Keratinocyte (primary cell): ENCODE measurements at regions not wholly inside any gene's neighbourhood (a gene's known extent, or its start where the extent isn't known, plus 50 kb on each side); places are given as distances from the start of the nearest gene placed in this dataset.

Source experiments
- DNase-seq: peaks from one replicate; pipeline ENCODE4 v3.0.0-alpha.2; 2011; ENCODE audit warnings: low read depth, missing footprints, low spot score
- FAIRE-seq: peaks from 2 replicates; lab custom pipeline; 2011; peaks lifted over from hg19 to GRCh38; lab: Jason Lieb, UNC
- H2AFZ ChIP-seq: 2 replicates; pipeline ENCODE4 v1.6.0; 2012; ENCODE audit warnings: low read length, control low read depth, inconsistent platforms; ENCODE audit not compliant: control insufficient read depth
- H3K27ac ChIP-seq: 2 replicates; pipeline ENCODE4 v1.5.1; 2011; ENCODE audit warnings: low read length; ENCODE audit not compliant: control insufficient read depth, insufficient read depth
- H3K27me3 ChIP-seq: 3 replicates; pipeline ENCODE4 v1.6.0; 2011; ENCODE audit warnings: low read length; ENCODE audit not compliant: control insufficient read depth, insufficient read depth; ENCODE audit errors: extremely low read depth
- H3K36me3 ChIP-seq, 2 experiments: 2 replicates in 1 of 2; 3 replicates in 1 of 2; pipeline ENCODE4 v1.5.1; 2011; ENCODE audit warnings: low read length in 2 of 2, mild to moderate bottlenecking in 1 of 2; ENCODE audit not compliant: control insufficient read depth in 2 of 2, insufficient read depth in 2 of 2; ENCODE audit errors: extremely low read depth in 1 of 2
- H3K4me1 ChIP-seq: 3 replicates; pipeline ENCODE4 v1.5.1; 2011; ENCODE audit warnings: low read length; ENCODE audit not compliant: control insufficient read depth, insufficient read depth; ENCODE audit errors: extremely low read depth
- H3K4me2 ChIP-seq: 3 replicates; pipeline ENCODE4 v1.6.0; 2011; ENCODE audit warnings: low read depth, low read length; ENCODE audit not compliant: control insufficient read depth, insufficient read depth; ENCODE audit errors: extremely low read depth
- H3K4me3 ChIP-seq, 3 experiments: fragments of 200-600 bp in 1 of 3; sonication (generic) in 1 of 3; 2 replicates in 2 of 3; 3 replicates in 1 of 3; pipeline ENCODE4 v1.5.1; 2011 to 2016; ENCODE audit warnings: low read length in 3 of 3, mild to moderate bottlenecking in 3 of 3, control low read depth in 2 of 3, inconsistent platforms in 1 of 3, low read depth in 1 of 3, mixed read lengths in 1 of 3, mixed run types in 1 of 3, moderate library complexity in 1 of 3; ENCODE audit not compliant: control insufficient read depth in 2 of 3, insufficient read depth in 2 of 3; ENCODE audit errors: extremely low read depth in 1 of 3
- H3K79me2 ChIP-seq: 2 replicates; pipeline ENCODE4 v1.6.0; 2012; ENCODE audit warnings: low read length; ENCODE audit not compliant: control insufficient read depth, insufficient read depth
- H3K9ac ChIP-seq: 3 replicates; pipeline ENCODE4 v1.6.0; 2011; ENCODE audit warnings: low read length; ENCODE audit not compliant: control insufficient read depth, insufficient read depth; ENCODE audit errors: extremely low read depth
- H3K9me1 ChIP-seq: 3 replicates; pipeline ENCODE4 v1.6.0; 2011; ENCODE audit warnings: low read length; ENCODE audit not compliant: control insufficient read depth, insufficient read depth; ENCODE audit errors: extremely low read depth
- H3K9me3 ChIP-seq: 2 replicates; pipeline ENCODE4 v1.5.1; 2012; ENCODE audit warnings: low read depth, low read length; ENCODE audit not compliant: control insufficient read depth
- H4K20me1 ChIP-seq: 3 replicates; pipeline ENCODE4 v1.6.0; 2011; ENCODE audit warnings: low read length; ENCODE audit not compliant: control insufficient read depth, insufficient read depth; ENCODE audit errors: extremely low read depth
- CTCF ChIP-seq, 3 experiments: IDR thresholded peaks in 1 of 3; conservative IDR thresholded peaks in 1 of 3; optimal IDR thresholded peaks in 1 of 3; 2 replicates in 2 of 3; 3 replicates in 1 of 3; pipeline versions ENCODE3 to v1.5.1; 2011; ENCODE audit warnings: low read length in 3 of 3, mild to moderate bottlenecking in 3 of 3, moderate library complexity in 2 of 3, control low read depth in 1 of 3, inconsistent platforms in 1 of 3; ENCODE audit not compliant: insufficient read depth in 2 of 3; ENCODE audit errors: extremely low read depth in 1 of 3
- EZH2 ChIP-seq: IDR thresholded peaks from one replicate; pipeline ENCODE4 v1.6.1; 2012; ENCODE audit warnings: inconsistent platforms, mild to moderate bottlenecking, low read length, moderate library complexity
- dilution Hi-C: fragments of 300-500 bp; cut with MboI; formaldehyde crosslinking; loops from one replicate; pipeline ENCODE4 v1.7.0; 2020; ENCODE audit warnings: low sequenced_read_pairs; ENCODE audit not compliant: extremely low pct_ligation_motif_present

GRCh38 chr5:66459728-66460127 is 136.5 kb upstream of the MAST4 start:
- no peak for FAIRE-seq
- TF ChIP-seq CTCF (optimal IDR thresholded peaks at IDR 0.05 in 1 of 3, IDR thresholded peaks at IDR 0.05 in 1 of 3, conservative IDR thresholded peaks at IDR 0.05 in 1 of 3; ENCODE audit: extremely low read depth in 1 of 3, insufficient read depth in 2 of 3, low read length in 3 of 3) (no peak), EZH2 (no peak)
- Histone ChIP-seq H3K4me1 (peaks cover 3% of the 10 kb centered on the region), H3K79me2 (no peaks in the 10 kb centered on the region), H3K9ac (no peak overlapping the region), H3K4me3 (no peak overlapping the region), H3K4me2 (no peak overlapping the region), H3K9me1 (no peaks in the 10 kb centered on the region), H3K27ac (no peak overlapping the region), H3K36me3 (no peaks in the 10 kb centered on the region), H2AFZ (no peak overlapping the region), H4K20me1 (no peaks in the 10 kb centered on the region), H3K27me3 (peaks cover 6% of the 10 kb centered on the region), H3K9me3 (no peaks in the 10 kb centered on the region)
- dilution Hi-C loops = no loop called here
- no peak for DNase-seq

GRCh38 chr5:66467564-66467963 is 128.6 kb upstream of the MAST4 start:
- Histone ChIP-seq H3K27ac (no peak overlapping the region), H3K4me3 (no peak overlapping the region), H4K20me1 (no peaks in the 10 kb centered on the region), H3K9me3 (no peaks in the 10 kb centered on the region), H3K79me2 (no peaks in the 10 kb centered on the region), H3K36me3 (no peaks in the 10 kb centered on the region), H3K9me1 (no peaks in the 10 kb centered on the region), H3K4me2 (no peak overlapping the region), H3K4me1 (no peaks in the 10 kb centered on the region), H3K27me3 (peaks cover 6% of the 10 kb centered on the region), H3K9ac (no peak overlapping the region), H2AFZ (no peak overlapping the region)
- TF ChIP-seq CTCF (optimal IDR thresholded peaks at IDR 0.05 in 1 of 3, IDR thresholded peaks at IDR 0.05 in 1 of 3, conservative IDR thresholded peaks at IDR 0.05 in 1 of 3; ENCODE audit: extremely low read depth in 1 of 3, insufficient read depth in 2 of 3, low read length in 3 of 3) = no peak
- TF ChIP-seq EZH2 = no peak
- no peak for FAIRE-seq
- no peak for DNase-seq
- dilution Hi-C loops = no loop called here
